Esophagus muscularis mucosa (tissue), 3 donors: ENCODE measurements at regions not wholly inside any gene's neighbourhood (a gene's known extent, or its start where the extent isn't known, plus 50 kb on each side); places are given as distances from the start of the nearest gene placed in this dataset.

Experiments
- CTCF ChIP-seq, 3 experiments: fragments of 200-600 bp in 2 of 3; fragments of 450-650 bp in 1 of 3; sonication (generic) in 2 of 3; IDR thresholded peaks; one replicate each; pipeline ENCODE4 v1.5.1; 2017 to 2019; ENCODE audit warnings: antibody characterized with exemption in 3 of 3, mild to moderate bottlenecking in 2 of 3, moderate library complexity in 1 of 3
- POLR2AphosphoS5 ChIP-seq, 2 donors: sonication (generic); formaldehyde crosslinking; IDR thresholded peaks; one replicate each; pipeline ENCODE4 v1.6.1; 2017; ENCODE audit warnings: antibody characterized with exemption in 2 of 2

- TF ChIP-seq CTCF (IDR thresholded peaks at IDR 0.05) (no peak), POLR2AphosphoS5 (IDR thresholded peaks at IDR 0.05) (no peak)
Measured at GRCh38 chr2:195122653-195123052, 534.4 kb upstream of the SLC39A10 start.
